ENCODE measurements at regions not wholly inside any gene's neighbourhood (a gene's known extent, or its start where the extent isn't known, plus 50 kb on each side); places are given as distances from the start of the nearest gene placed in this dataset.

GRCh38 chr4:84232309-84233095, 266.6 kb downstream of the NKX6-1 start:
- TF ChIP-seq CTCF (IDR thresholded peaks at IDR 0.05; ENCODE audit: low read depth, low read length, missing input control) (no peak), RAD21 (IDR thresholded peaks at IDR 0.05) (no peak), SP1 (IDR thresholded peaks at IDR 0.05) (no peak), YY1 (IDR thresholded peaks at IDR 0.05) (no peak), HNF4G (IDR thresholded peaks at IDR 0.05) (no peak), FOXA1 (IDR thresholded peaks at IDR 0.05) (no peak), GABPA (IDR thresholded peaks at IDR 0.05 in 1 of 2, conservative IDR thresholded peaks at IDR 0.05 in 1 of 2) (no peak)
- TF ChIP-seq, protein P1, sequence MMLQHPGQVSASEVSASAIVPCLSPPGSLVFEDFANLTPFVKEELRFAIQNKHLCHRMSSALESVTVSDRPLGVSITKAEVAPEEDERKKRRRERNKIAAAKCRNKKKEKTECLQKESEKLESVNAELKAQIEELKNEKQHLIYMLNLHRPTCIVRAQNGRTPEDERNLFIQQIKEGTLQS (IDR thresholded peaks at IDR 0.05), result no peak
